ENCODE measurements at regions not wholly inside any gene's neighbourhood (a gene's known extent, or its start where the extent isn't known, plus 50 kb on each side); places are given as distances from the start of the nearest gene placed in this dataset.

GRCh38 chr2:44843086-44843485 is 98.4 kb upstream of the SIX3 start:
- Histone ChIP-seq H3K27ac (ENCODE audit: extremely low read length, insufficient read depth, low read length) (no peak overlapping the region), H3K4me2 (ENCODE audit: low read depth, low read length) (no peak overlapping the region), H3K79me2 (ENCODE audit: insufficient read depth, low read length) (no peaks in the 10 kb centered on the region), H4K20me1 (ENCODE audit: insufficient read depth, low read length) (no peaks in the 10 kb centered on the region), H3K36me3 (replicated peaks in 1 of 2; ENCODE audit: control insufficient read depth in 1 of 2, insufficient read depth in 2 of 2, low read length in 2 of 2) (no peaks in the 10 kb centered on the region), H3K4me3 (replicated peaks in 1 of 3; ENCODE audit: insufficient read depth in 1 of 3, low read depth in 2 of 3, low read length in 3 of 3) (no peak overlapping the region), H3K4me1 (ENCODE audit: insufficient read depth, low read length) (no peaks in the 10 kb centered on the region), H2AFZ (ENCODE audit: low read length) (no peak overlapping the region), H3K9me3 (ENCODE audit: low read length) (no peaks in the 10 kb centered on the region), H3K9ac (ENCODE audit: insufficient read depth, low read depth, low read length) (no peak overlapping the region), H3K27me3 (ENCODE audit: control insufficient read depth in 1 of 2, insufficient read depth in 2 of 2, low read length in 2 of 2) (peaks cover 0 to 52% of the 10 kb centered on the region in 2 experiments; a peak in 3 of 5 replicates)
- ATAC-seq (no peak), DNase-seq (ENCODE audit: low spot score) (no peak), FAIRE-seq (no peak)
- CTCF ChIA-PET (ENCODE audit: low intra/inter-chr PET ratio, low total read pairs): no interaction called here
- intact Hi-C loops (cut with micrococcal nuclease; ENCODE audit: unreplicated experiment): no loop called here
- POLR2A ChIA-PET: no interaction called here
- 45% methylated on average over 7 of the region's 7 CpGs for WGBS (ENCODE audit: low lambda C conversion rate)
- in situ Hi-C loops (cut with HindIII; ENCODE audit: extremely low pct_ligation_motif_present, low pct_unique_long_range_greater_than_20kb): no loop called here
- no TSS peak for BruUV-seq (replicated peaks)
- TF ChIP-seq CREB1 (IDR thresholded peaks at IDR 0.05) (no peak), CREB1 (CRISPR knock-in tag; IDR thresholded peaks at IDR 0.05) (no peak), HOXA9 (CRISPR knock-in tag; IDR thresholded peaks at IDR 0.05; ENCODE audit: borderline replicate concordance) (no peak), SRF (IDR thresholded peaks at IDR 0.05; ENCODE audit: low read depth, low read length) (no peak), KMT2B (CRISPR knock-in tag; IDR thresholded peaks at IDR 0.05) (no peak), HDAC1 (CRISPR knock-in tag; IDR thresholded peaks at IDR 0.05) (no peak), SRY (CRISPR knock-in tag; IDR thresholded peaks at IDR 0.05) (no peak), ZBTB21 (CRISPR knock-in tag; IDR thresholded peaks at IDR 0.05) (no peak), DMAP1 (CRISPR knock-in tag; IDR thresholded peaks at IDR 0.05) (no peak), ATM (IDR thresholded peaks at IDR 0.05; ENCODE audit: borderline replicate concordance) (no peak), ZNF407 (CRISPR knock-in tag; IDR thresholded peaks at IDR 0.05; ENCODE audit: not compliant biosample characterization) (no peak), DMTF1 (CRISPR knock-in tag; IDR thresholded peaks at IDR 0.05) (no peak), HNF4G (IDR thresholded peaks at IDR 0.05; ENCODE audit: borderline replicate concordance, low read depth, low read length) (no peak), HNF4G (CRISPR knock-in tag; IDR thresholded peaks at IDR 0.05; ENCODE audit: borderline replicate concordance, low read depth) (no peak), MEIS1 (CRISPR knock-in tag; IDR thresholded peaks at IDR 0.05; ENCODE audit: borderline replicate concordance) (no peak), PBX3 (CRISPR knock-in tag; IDR thresholded peaks at IDR 0.05; ENCODE audit: borderline replicate concordance) (no peak)
